ENCODE measurements at regions not wholly inside any gene's neighbourhood (a gene's known extent, or its start where the extent isn't known, plus 50 kb on each side); places are given as distances from the start of the nearest gene placed in this dataset.
A peak's percentile ranks its signal among the peaks of the same experiment; 100 is the strongest.

- H3K36me3 ChIP-seq: no peaks in the 10 kb centered on the region
- H3K9me3 ChIP-seq: no peaks in the 10 kb centered on the region
- peak overlapping the region; percentile 4 for H3K27ac ChIP-seq
- peaks cover 41 to 56% of the 10 kb centered on the region in 2 experiments for H3K4me1 ChIP-seq (ENCODE audit: control insufficient read depth in 1 of 2, insufficient read depth in 1 of 2, low read depth in 1 of 2, low read length in 1 of 2)
- no peaks in the 10 kb centered on the region for H3K27me3 ChIP-seq
- H3K4me3 ChIP-seq (ENCODE audit: low read depth in 1 of 2, low read length in 1 of 2): no peak overlapping the region
- no peak for TF ChIP-seq CTCF (IDR thresholded peaks at IDR 0.05)
Measured at GRCh38 chr22:46039535-46039934, 62.6 kb upstream of the WNT7B start.

- Histone ChIP-seq H3K27ac (no peak overlapping the region), H3K36me3 (no peaks in the 10 kb centered on the region), H3K9me3 (no peaks in the 10 kb centered on the region), H3K4me1 (ENCODE audit: control insufficient read depth in 1 of 2, insufficient read depth in 1 of 2, low read depth in 1 of 2, low read length in 1 of 2) (peaks cover 44 to 56% of the 10 kb centered on the region in 2 experiments), H3K27me3 (no peaks in the 10 kb centered on the region), H3K4me3 (ENCODE audit: low read depth in 1 of 2, low read length in 1 of 2) (no peak overlapping the region)
- TF ChIP-seq CTCF (IDR thresholded peaks at IDR 0.05): no peak
Measured at GRCh38 chr22:46040471-46041465, 63.8 kb upstream of the WNT7B start.

GRCh38 chr22:46041642-46042041, 64.7 kb upstream of the WNT7B start:
- H3K36me3 ChIP-seq: no peaks in the 10 kb centered on the region
- peaks cover 47 to 58% of the 10 kb centered on the region in 2 experiments for H3K4me1 ChIP-seq (ENCODE audit: control insufficient read depth in 1 of 2, insufficient read depth in 1 of 2, low read depth in 1 of 2, low read length in 1 of 2)
- no peak overlapping the region for H3K27ac ChIP-seq
- H3K27me3 ChIP-seq: no peaks in the 10 kb centered on the region
- no peaks in the 10 kb centered on the region for H3K9me3 ChIP-seq
- TF ChIP-seq CTCF (IDR thresholded peaks at IDR 0.05): no peak
- H3K4me3 ChIP-seq (ENCODE audit: low read depth in 1 of 2, low read length in 1 of 2): no peak overlapping the region

GRCh38 chr22:46042786-46043185, 65.8 kb upstream of the WNT7B start:
- Histone ChIP-seq H3K4me1 (ENCODE audit: control insufficient read depth in 1 of 2, insufficient read depth in 1 of 2, low read depth in 1 of 2, low read length in 1 of 2) (peaks cover 52 to 64% of the 10 kb centered on the region in 2 experiments), H3K9me3 (no peaks in the 10 kb centered on the region), H3K4me3 (ENCODE audit: low read depth in 1 of 2, low read length in 1 of 2) (no peak overlapping the region), H3K36me3 (no peaks in the 10 kb centered on the region), H3K27ac (no peak overlapping the region), H3K27me3 (no peaks in the 10 kb centered on the region)
- TF ChIP-seq CTCF (IDR thresholded peaks at IDR 0.05): no peak

GRCh38 chr22:46043339-46043738, 66.4 kb upstream of the WNT7B start:
- H3K4me3 ChIP-seq (ENCODE audit: low read depth in 1 of 2, low read length in 1 of 2): peak overlapping the region in 1 of 2 experiments; percentile 82
- peak overlapping the region; percentile 88 for H3K27ac ChIP-seq
- TF ChIP-seq CTCF (IDR thresholded peaks at IDR 0.05): no peak
- H3K27me3 ChIP-seq: no peaks in the 10 kb centered on the region
- peaks cover 57 to 69% of the 10 kb centered on the region in 2 experiments for H3K4me1 ChIP-seq (ENCODE audit: control insufficient read depth in 1 of 2, insufficient read depth in 1 of 2, low read depth in 1 of 2, low read length in 1 of 2)
- no peaks in the 10 kb centered on the region for H3K9me3 ChIP-seq
- no peaks in the 10 kb centered on the region for H3K36me3 ChIP-seq
